ENCODE measurements at regions not wholly inside any gene's neighbourhood (a gene's known extent, or its start where the extent isn't known, plus 50 kb on each side); places are given as distances from the start of the nearest gene placed in this dataset.

DNA sequence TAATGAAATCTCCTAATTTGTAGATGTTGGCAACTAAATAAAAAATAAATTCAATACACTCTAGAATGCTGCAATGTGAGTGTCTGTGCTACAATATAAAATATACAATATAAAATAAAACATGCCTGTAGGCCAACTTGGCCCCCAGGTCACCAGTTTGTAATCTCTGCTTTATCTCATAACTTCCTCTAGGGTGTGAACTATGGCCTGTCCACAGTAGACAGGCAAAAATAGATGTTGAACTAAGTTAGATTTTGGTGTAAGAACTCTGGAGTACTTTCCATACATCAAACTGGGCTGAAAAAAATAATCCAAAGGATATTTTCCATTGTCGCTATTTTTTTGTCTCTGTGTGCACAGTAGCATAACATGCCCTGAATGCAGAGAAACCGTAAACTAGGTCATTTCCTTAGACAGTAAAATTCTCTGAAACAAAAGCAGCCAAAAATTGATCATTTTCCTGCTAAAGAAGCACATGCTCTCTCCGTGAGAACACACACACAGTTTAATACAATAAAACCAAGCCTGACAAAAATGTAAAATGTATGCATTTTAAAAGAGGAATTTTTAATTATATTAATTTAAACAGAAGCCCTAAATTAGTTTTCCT, 98.5 kb upstream of the ZFP64 start:
- DNase-seq (ENCODE audit: extremely low read depth, low read depth, low spot score): no peak

DNA sequence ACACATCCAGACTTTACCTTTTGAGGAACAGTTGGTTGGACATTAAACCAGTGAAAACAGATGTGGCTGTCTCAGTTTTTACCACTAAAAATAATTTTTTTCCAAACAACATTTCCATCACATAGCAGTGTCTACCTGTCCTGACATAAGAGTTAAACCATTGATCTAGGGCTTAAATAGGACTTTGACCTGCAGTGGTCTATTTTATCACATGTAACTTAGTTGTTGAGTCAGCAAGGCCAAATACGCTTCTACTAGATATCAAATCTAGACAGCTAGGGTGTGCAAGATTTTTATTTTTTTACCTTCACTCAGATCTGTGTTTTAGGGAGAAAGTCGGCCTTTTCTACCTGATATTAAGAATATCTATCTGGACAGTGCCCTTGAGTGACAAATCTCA, 88.8 kb upstream of the ZFP64 start:
- no peak for DNase-seq (ENCODE audit: extremely low read depth, low read depth, low spot score)

DNA sequence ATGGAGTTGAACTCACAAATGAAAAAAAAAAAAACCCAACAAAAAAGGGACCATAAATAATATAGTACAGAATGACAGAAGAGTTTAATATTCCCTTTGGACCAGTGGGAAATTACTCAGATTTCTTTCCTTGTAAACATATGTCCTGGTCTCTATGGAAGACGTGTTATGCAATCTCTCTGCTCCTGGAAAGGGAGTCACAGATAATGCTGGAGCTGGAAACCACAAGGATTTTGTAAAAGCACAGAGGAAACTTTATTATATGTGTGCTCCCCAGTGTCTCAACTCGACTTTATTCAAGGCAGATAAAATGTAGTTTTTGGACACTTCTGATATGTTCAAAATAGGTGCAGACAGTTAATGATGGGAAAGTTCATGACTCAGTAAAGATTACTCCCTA, 88.1 kb upstream of the ZFP64 start:
- DNase-seq (ENCODE audit: extremely low read depth, low read depth, low spot score): no peak

DNA sequence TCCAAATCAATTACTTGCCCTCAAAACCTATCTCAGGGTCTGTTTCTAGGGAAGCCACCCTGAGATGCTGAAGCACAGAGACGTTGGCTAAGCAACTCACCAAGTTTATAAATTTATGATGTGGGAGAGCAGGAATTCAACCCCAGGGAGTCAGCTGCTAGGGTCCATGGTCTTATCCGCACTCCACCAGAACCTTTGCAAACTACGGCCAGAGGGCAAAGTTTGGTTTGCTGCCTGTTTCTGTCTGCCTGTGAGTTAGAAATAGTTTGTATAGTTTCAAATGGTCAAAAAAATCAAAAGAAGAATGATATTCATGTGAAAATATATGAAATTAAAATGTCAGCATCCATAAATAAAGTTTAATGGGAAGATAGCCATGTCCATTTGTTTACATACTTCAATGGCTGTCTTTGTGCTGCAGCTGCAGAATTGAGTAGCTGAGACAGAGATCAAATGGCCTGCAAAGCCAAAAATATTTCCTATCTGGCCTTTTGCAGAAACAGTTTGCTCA, 83.7 kb upstream of the ZFP64 start:
- no peak for DNase-seq (ENCODE audit: extremely low read depth, low read depth, low spot score)

DNA sequence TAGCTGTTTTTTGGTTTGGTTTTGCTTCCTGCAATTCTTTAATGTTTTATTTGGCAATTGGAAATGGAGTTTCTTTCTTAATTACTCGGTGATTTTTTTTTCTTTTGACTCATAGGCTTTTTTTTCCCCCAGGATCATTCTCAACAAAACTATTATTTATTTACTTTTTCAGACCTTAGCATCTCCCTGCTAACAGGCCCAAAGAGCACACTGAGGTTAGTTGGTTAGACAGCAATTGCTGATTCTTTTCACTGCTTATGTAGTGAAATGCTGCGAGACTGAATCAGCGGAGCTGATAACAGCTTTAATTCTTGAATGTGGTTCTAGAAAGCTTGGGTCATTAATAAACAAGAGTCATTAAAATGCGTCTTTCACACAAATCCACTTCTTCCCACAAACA, 79.1 kb upstream of the ZFP64 start:
- no peak for DNase-seq (ENCODE audit: extremely low read depth, low read depth, low spot score)

DNA sequence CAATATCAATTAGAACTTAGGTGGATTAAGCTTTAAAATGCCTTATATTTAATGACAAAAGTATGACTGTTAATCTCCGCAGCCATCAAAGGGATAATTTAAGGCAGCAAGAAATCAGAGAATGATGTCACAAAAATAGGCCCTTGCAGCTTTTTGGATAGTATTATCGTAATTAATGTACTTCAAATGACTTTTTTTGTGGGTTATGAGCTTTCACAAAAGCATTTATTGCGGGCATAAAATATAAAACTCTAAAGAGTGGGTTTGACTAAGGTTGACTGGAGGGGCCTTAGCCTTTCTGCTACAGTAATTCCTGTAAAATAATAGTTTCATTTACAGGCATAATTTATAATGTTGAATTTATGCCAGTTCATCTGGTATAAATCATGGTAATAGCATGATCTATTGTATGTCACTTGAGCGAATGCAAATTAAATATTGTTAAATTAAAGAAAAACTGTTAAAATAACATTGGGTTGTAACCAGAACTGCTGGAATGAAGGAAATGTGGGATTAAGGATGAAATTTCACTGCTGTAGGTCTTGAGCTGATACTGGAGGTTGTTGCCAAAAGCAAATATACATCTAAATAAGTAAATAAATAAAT, 78.5 kb upstream of the ZFP64 start:
- no peak for DNase-seq (ENCODE audit: extremely low read depth, low read depth, low spot score)

DNA sequence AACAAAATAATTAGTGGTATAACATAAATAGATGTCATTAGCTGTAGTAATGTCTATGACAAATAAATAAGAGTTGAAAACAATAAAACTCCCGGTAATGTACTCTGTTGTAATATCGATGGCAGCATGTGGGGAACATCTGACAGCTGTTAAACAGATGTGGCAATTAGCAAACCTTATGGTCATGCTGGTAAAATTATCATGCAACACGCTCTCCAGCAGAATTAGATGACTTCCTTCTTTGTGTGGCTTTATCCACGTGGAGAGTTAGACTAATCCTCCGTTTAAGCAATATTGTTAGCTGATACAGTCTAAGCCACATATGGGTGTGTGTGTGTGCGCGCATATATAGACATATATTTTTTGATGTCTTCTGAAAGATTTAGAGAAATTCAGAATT, 77.7 kb upstream of the ZFP64 start:
- DNase-seq (ENCODE audit: extremely low read depth, low read depth, low spot score): no peak

DNA sequence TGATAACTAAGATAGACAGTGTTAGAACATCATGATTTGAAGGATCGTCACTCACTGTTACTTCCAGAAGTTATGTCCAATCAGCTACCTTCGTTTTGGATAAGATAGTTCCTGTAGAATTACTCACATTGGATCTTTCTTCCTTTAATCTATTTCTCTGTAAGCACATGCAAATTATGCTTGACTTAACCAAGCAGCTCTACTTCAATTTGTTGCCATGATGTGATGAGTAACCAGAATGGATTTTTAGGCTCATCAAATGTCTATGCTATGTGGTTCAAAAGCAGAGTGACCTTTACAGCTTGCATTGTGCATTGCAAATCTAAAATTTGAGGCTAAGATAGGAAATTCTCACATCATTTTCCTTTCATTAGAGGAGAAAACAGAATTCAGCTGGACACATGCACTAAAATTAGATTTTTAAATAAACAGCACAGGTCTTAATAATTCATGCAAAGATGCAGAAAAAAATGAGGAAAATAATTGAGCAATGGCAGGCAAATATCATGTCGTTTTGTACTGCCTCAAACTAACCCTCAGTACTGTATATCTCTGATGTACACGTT, 76.7 kb upstream of the ZFP64 start:
- no peak for DNase-seq (ENCODE audit: extremely low read depth, low read depth, low spot score)

DNA sequence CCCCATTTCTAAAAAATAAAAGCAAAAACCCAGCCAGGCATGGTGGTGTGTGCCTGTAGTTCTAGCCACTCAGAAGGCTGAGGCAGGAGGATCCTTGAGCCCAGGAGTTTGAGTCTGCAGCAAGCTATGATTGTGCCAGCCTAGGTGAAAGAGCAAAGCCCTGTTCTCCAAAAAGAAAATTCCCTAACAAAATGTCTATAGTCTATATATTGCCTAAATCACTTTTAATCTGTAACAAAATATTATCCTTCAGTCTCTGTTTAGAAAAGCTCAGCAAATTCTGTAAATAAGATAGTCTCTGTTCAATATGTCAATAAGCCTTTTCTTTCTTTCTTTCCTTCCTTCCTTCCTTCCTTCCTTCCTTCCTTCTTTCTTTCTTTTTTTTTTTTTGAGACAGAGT, 75.8 kb upstream of the ZFP64 start:
- DNase-seq (ENCODE audit: extremely low read depth, low read depth, low spot score): no peak

DNA sequence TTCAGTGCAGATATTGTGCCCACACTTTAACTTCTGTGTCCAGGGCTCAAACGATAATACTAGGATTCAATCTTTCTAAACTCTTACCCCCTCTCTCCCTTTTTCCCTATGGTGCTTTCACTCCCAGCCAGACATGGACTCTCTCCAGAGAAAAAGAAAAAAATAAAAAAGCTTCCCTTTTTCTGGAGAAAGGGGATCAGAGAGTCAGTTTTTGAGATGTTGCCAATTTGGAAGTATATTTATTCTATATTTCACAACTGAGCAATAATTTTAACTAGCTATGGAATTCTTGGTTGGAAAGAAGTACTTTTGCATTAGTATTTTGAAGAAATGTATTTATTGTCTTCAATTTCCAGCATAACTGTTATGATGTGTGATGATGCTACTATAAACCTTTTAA, 72.2 kb upstream of the ZFP64 start:
- no peak for DNase-seq (ENCODE audit: extremely low read depth, low read depth, low spot score)

DNA sequence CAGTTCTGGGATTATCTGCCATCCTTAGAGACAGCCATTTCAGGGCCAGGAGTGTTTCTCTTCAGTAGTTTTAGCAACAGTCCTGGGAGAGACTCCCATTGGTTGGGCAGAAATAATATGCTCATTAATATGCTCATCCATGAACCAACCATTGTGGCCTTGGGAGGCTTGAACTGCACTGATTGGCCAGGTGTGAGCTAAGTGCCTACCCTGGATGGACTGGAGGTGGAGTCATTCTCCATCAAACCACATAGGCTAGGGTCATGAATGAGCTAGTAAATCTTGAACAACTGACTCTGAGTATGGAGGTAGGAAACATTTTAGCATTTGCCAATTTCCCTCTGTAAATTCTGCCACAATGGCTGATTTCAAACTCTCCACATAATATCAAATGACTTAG, 70.2 kb upstream of the ZFP64 start:
- no peak for DNase-seq (ENCODE audit: extremely low read depth, low read depth, low spot score)

DNA sequence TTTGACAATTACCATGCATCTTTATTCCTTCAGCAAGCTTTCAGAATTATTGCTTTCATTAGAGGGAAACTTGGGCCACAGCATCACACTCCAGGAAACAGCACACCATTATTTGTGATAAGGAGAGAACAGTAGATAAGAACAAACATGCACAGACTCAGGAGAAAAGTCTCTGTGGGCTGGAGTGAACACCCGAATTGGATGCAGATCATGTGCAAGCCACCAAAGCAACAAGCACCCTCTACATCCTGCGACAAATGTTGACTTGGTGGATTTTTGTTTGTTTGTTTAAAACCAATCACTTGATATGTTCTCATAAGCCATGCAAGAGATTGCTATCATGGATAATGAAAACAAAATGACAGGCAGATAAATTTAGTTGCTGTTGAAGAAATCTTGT, 67.7 kb upstream of the ZFP64 start:
- DNase-seq (ENCODE audit: extremely low read depth, low read depth, low spot score): no peak

DNA sequence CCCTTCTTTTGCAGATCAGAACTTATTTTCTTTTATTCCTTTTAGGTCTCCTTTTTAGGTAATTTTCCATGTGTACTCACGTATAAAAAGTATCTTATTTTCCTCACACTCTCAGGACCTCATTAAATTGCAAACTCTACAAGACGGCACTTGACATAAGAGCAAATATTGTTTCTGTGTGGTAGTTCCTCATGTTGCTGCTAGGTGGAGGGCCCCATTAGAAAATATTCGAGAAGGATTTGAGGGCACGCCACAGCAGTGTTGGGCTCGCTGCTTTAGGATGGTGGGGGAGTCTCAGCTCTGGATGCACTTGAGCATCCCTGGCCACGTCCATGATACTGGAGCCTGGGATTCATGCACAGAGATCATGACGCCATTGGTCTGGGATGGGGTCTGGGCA, 64.9 kb upstream of the ZFP64 start:
- DNase-seq (ENCODE audit: extremely low read depth, low read depth, low spot score): no peak

DNA sequence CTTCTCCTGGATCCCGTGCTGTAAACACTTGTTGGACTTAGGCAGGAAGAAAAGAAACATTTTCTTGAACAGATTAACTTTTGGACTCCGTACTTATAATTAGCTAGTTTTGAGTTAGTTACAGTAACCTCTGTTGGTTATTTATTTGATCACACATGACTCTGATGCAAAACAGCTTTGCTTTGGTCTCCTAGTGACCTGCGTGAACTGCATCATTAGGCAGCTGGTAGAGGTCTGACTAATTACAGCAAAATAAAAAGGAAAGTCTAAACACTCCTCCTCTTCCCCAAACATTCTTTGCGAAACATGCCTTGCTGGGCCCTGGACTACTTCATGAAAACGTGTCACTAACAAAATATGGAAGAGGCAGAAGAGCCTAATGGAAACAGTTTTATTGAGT, 61.1 kb upstream of the ZFP64 start:
- DNase-seq (ENCODE audit: extremely low read depth, low read depth, low spot score): no peak

DNA sequence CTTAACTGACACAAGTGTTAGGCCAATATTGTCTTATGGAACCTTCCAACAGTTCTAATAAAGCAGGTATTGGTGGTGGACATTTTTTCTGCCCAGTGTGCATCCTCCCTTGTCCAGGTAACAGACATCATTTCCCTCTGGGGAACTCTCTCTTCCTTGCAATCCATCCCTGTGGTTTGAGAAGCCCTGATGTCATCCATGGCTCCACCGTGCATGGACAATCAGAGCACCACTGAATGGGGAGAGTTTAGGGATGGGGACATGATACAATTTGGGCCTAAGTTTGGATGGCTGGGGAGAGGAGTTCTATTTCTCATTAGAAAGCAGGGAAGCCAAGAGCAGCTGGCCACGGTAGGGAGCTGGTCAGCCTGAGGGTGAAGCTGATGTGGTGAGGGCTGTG, 60.2 kb upstream of the ZFP64 start:
- DNase-seq (ENCODE audit: extremely low read depth, low read depth, low spot score): no peak

DNA sequence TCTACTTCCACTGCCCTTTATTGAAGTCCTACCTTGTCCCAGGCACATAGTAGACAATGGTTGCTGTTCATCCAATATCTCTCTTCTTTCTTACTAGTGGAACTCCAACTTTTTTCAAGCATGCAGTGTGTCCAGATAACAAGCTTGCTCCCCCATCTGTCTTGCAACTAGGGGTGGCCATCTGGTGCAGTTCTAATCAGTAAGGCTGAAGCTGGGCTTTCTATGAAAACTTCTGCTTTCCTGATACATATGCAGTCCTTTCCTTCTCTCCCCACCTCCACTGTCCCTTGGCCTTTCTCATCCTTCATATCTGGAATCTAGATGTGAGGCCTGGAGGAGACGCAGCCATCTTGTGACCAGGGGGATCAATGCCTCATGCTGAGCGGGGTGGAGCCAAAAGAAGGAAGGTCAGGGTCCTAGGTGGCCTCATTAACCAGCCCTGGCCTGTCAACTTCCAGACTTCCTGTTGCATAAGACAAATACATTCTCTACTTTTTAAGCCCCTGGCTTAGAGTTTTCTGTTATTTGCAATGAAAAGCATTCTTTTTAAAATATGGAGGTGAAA, 59.6 kb upstream of the ZFP64 start:
- no peak for DNase-seq (ENCODE audit: extremely low read depth, low read depth, low spot score)

DNA sequence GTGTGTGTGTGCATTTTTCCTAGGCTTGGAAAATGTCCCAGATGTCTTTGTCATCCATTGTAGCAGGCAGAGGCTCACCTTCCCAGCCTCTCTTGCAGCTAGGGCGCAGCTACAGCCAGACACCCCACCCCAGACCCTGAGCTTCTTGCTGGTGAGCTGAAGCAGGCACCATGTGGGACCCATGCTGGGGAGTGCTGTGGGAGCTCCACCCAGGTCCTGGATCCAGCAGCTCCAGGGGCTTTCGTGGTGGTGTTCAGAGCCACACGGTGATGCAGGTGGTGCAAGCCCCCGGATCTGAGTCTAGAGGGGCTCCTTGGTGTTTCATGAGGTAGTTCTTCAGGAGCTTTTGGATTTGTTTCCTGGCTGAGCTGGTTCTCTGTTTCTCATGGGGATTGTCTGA, 56.0 kb upstream of the ZFP64 start:
- DNase-seq (ENCODE audit: extremely low read depth, low read depth, low spot score): no peak

DNA sequence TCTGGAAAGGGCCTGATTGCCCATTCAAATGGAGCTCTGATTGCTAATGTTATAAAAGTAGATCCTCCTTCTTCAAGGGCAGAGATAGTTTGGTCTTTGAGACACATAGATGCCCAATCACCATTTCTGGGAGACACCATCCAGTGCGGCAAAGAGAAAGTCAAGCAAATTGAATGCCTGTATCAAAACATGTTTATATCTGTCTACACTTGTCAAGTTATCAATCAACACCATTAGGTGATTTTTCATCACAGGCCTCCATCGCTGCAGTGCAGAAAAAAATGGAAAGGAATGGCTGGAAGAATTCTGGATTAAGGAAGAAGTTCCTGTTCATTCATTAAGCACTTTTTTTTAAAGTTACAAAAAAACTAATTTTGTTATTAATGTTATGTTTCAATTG, 54.8 kb upstream of the ZFP64 start:
- no peak for DNase-seq (ENCODE audit: extremely low read depth, low read depth, low spot score)

DNA sequence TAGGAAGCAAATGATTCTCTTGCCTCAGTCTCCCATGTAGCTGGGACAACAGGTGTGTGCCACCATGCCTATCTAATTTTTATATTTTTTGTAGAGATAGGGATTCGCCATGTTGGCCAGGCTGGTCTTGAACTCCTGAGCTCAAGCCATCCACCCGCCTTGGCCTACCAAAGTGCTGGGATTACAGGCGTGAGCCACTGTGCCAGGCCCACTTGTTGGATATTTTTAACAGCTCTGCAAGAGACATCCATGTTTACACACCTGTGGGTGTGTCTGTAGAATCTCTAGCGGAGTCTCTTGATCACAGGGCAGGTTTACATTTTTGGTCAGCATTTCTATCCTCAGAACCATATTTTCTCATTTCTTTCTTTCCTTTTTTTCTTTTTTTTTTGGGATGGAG, 53.1 kb upstream of the ZFP64 start:
- DNase-seq (ENCODE audit: extremely low read depth, low read depth, low spot score): no peak

DNA sequence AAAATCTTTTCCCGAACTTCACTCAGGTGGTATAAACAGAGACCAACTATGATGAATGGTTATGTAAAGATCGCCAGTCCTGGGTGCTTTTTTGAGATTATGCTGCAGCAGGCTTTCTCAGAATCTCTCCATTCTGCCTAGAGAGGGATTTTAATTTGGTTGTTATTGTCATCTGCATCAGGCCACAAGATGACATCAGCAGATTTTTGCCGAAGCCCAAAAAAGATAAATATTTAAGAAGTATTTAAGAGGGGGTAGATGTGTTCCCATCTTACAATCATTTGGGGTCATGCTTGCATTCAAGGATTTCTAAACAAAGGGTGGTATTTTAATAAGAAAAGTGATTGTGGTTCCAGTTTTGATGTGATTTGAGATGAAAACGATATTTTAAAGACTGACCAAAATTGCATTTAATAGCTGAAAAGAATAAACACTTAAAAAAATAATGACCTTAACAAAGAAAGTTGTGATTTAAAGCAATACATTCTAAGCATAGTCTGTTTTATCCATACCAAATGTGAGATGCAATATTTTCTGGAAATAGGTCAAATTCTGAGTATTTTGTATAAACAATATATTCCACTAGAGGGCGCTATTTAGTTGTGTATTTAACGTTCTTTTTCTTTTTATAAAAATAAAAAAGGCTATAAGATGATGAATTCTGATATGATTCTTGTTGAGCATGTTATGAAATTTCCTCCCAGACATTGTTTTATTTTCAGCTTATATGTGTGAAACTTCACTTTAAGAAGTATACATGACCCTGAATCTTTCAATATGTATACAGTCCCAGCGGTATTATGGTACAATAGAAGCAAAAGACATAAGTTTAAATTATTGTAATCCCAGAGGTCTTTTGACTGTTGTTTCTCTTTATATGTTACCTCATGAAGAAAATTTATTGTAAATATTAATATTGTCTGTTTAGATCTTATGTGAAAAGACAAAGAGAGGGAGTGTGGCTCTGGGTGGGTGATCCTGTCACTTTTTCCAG, 51.0 kb upstream of the ZFP64 start:
- no peak for DNase-seq (ENCODE audit: extremely low read depth, low read depth, low spot score)

All from glomerular endothelial cell (primary cell).